ENCODE measurements at regions not wholly inside any gene's neighbourhood (a gene's known extent, or its start where the extent isn't known, plus 50 kb on each side); places are given as distances from the start of the nearest gene placed in this dataset.
"Not testable (repeated sequence)": the region's sequence is repeated elsewhere in the genome, so short reads cannot be mapped to it uniquely, and the experiment has no call there.

- no peak for DNase-seq
- peak in 1 of 4 donors; percentile 27 for ATAC-seq
- peaks cover 0 to 14% (median 0%) of the 10 kb centered on the region in 12 donors for H3K9me3 ChIP-seq
- peaks cover 0 to 18% (median 0%) of the 10 kb centered on the region in 9 donors for H3K27me3 ChIP-seq
- H3K4me3 ChIP-seq: no peak overlapping the region
- intact Hi-C loops (cut with DNase I): no loop called here
- no peaks in the 10 kb centered on the region for H3K36me3 ChIP-seq
- no peak overlapping the region for H3K27ac ChIP-seq
- TF ChIP-seq CTCF (IDR thresholded peaks at IDR 0.05): no peak
- TF ChIP-seq POLR2A (IDR thresholded peaks at IDR 0.05): no peak
- H3K4me1 ChIP-seq: no peaks in the 10 kb centered on the region
- WGBS, 4 donors: 87 to 94% (median 90%) methylated on average over 10 to 24 of the region's 24 CpGs
Observed at GRCh38 chr12:131444220-131445164, 266.4 kb upstream of the SFSWAP start.

GRCh38 chr12:131445184-131445774 is 265.6 kb upstream of the SFSWAP start:
- no peak for ATAC-seq
- TF ChIP-seq POLR2A (IDR thresholded peaks at IDR 0.05) (no peak), CTCF (IDR thresholded peaks at IDR 0.05) (no peak)
- Histone ChIP-seq H3K27ac (no peak overlapping the region), H3K4me1 (no peaks in the 10 kb centered on the region), H3K9me3 (peaks cover 0 to 20% (median 1%) of the 10 kb centered on the region in 12 donors), H3K36me3 (no peaks in the 10 kb centered on the region), H3K27me3 (peaks cover 0 to 18% (median 0%) of the 10 kb centered on the region in 9 donors), H3K4me3 (no peak overlapping the region)
- intact Hi-C loops (cut with DNase I): no loop called here
- WGBS, 4 donors: 53 to 60% (median 56%) methylated on average over 12 to 13 of the region's 13 CpGs
- DNase-seq: no peak

GRCh38 chr12:131445795-131446194 is 265.1 kb upstream of the SFSWAP start:
- no peak overlapping the region for H3K27ac ChIP-seq
- H3K9me3 ChIP-seq: peaks cover 0 to 25% (median 3%) of the 10 kb centered on the region in 12 donors
- no peak overlapping the region for H3K4me3 ChIP-seq
- H3K4me1 ChIP-seq: no peaks in the 10 kb centered on the region
- no peak for TF ChIP-seq POLR2A (IDR thresholded peaks at IDR 0.05)
- TF ChIP-seq CTCF (IDR thresholded peaks at IDR 0.05): no peak
- H3K27me3 ChIP-seq: peaks cover 0 to 18% (median 0%) of the 10 kb centered on the region in 9 donors
- no peaks in the 10 kb centered on the region for H3K36me3 ChIP-seq
- ATAC-seq: no peak
- intact Hi-C loops (cut with DNase I): no loop called here
- 42 to 65% (median 61%) methylated on average over 8 to 12 of the region's 12 CpGs for WGBS, 4 donors
- no peak for DNase-seq

GRCh38 chr12:131447636-131448035 is 263.3 kb upstream of the SFSWAP start:
- Histone ChIP-seq H3K9me3 (peaks cover 0 to 36% (median 4%) of the 10 kb centered on the region in 12 donors), H3K27me3 (peaks cover 0 to 18% (median 0%) of the 10 kb centered on the region in 9 donors)
- WGBS, 4 donors: 88 to 93% (median 89%) methylated on average over 10 to 14 of the region's 14 CpGs
- DNase-seq; ATAC-seq; H3K4me3 ChIP-seq; H3K36me3 ChIP-seq; intact Hi-C loops (cut with DNase I); H3K4me1 ChIP-seq; H3K27ac ChIP-seq: not testable (repeated sequence)
